ENCODE measurements at regions not wholly inside any gene's neighbourhood (a gene's known extent, or its start where the extent isn't known, plus 50 kb on each side); places are given as distances from the start of the nearest gene placed in this dataset.

DNA sequence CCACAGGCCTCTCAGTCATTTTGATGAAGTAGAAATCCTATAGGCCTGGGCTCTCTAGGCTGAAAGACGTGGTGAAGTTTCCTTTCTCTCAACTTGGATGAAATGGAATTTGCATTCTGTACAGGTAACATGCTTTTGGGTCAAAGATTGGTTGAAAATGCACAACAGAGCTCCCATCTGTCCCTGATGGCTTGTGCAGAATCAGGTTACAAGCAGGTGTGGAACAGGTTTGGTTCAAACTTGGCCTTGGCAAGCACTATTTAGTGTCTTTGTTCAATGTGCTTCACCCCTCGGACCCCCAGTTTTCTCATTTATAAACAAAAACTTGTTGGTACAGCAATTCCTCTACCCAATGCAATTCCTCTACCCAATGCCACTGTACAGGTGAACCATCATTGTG lies 1493.0 kb downstream of the AACS start:
- no peak for DNase-seq

DNA sequence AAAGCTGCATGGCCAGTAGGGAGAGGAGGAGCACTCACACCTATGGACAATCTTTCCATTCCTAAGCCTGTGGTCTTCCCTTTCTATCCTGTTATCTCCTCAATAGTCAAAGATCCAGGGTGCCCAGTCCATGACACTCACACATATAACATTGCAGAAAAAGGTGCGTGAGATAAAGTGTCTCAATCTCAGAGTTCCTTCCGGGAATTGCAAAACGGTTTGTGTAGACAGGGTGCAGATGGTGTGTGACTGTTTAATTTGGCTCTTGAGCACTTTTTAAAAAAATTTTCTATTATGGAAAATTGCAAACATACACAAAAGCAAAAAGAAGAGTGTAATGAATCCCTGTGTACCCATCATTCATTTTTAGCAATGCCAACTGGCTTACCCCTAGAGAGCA lies 1493.6 kb downstream of the AACS start:
- DNase-seq: no peak

DNA sequence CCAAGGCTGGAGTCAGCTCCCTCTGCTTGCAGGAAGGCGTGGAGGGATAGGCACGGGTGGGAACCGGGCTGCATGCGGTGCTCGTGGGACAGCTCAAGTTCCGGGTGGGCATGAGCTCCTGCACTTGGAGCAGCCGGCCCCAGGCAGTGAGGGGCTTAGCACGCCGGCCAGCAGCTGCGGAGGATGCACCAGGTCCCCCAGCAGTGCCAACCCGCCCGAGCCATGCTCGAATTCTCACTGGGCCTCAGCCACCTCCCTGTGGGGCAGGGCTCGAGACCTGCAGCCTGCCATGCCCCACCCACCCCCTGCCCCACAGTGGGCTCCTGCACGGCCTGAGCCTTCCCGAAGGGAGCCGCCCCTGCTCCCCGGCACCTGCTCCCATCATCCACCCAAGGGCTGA lies 1501.8 kb downstream of the AACS start:
- no peak for DNase-seq

DNA sequence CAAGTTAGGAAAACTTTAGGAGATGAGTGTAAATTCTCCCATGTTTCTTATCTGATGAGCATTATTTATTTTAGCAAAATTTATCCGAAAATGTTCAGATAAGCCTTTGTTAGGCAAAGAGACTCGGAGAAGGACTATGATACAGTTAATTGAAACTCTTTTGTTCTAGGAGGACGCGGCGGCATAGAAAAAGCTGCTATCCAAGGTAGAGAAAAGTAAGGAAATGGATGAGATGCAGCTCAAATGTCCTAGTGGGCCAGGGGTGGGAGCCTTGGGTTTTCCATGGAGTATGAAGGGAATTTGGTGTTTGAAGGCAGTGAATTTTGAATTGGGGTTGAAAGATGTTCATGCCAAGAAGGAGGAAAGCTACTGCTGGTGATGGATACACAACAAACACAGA lies 1504.5 kb downstream of the AACS start:
- DNase-seq: no peak

DNA sequence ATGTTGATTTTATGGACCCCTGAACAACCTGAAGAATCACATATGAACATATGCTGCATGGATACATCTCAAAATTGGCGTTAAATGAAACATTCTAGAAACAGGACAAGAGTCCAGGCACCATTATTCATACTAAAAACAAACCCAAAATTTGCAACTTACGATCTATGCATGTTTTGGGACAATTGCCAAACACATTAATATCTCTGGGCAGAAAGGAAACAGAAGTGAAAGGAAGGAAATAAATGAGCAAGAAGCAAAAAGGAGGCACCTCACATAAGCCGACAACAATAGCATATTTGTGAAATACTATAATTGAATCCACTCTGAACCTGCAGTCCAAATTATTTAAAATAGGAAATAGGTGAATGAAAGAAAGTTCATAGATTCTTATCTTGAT lies 1505.3 kb downstream of the AACS start:
- no peak for DNase-seq

DNA sequence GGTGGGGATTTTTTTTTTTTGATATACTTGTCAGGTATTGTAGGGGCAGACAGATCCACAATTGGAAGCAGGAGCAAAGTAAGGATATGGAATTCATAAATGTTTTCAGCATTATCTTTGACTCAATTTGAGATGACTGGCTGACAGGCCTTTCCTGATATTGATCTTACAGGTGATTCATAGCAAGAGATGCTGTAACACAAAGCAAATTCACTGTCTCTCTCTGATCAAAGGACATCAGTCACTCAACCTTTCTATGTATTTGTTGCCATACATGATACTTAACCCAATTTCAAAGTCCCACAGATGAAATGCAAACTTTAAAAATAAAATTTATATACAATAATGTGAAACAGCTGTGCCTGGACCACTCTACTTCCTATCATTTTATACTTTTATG lies 1506.9 kb downstream of the AACS start:
- no peak for DNase-seq

DNA sequence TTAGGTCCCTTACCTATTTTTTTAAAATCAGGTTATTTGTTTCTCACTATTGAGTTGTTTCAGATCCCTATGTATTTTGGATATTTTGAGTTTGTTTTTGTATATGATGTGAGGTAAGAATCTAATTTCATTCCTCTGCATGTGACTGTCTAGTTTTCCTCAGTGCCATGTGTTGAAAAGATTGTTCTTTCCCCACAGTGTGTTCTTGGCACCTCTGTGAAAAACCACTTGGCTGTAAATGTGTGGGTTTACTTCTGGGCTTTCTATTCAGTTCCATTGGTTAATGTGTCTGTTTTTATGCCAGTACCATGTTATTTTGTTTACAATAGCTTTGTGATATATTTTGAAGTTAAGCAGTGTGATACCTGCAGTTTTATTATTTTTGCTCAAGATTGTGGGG lies 1516.4 kb downstream of the AACS start:
- no peak for DNase-seq

DNA sequence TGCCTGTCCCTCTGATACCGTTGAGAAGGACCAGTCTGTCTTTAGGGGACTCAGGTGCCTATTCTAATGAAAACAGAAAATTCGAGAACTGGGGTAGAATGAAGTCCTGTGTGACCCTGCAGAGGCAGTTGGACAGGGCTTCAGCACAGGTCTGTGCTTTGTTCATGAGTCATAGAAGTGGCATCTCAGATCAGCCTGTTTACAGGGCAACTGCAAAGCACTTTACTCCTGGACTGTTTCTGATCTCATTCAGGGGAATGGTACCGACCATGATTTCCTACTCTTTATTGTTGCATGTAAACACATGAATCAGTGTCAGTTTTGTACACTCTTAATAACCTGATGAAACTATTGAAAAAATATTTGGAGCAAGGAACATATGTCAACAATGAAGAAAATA lies 1517.0 kb downstream of the AACS start:
- no peak for DNase-seq

DNA sequence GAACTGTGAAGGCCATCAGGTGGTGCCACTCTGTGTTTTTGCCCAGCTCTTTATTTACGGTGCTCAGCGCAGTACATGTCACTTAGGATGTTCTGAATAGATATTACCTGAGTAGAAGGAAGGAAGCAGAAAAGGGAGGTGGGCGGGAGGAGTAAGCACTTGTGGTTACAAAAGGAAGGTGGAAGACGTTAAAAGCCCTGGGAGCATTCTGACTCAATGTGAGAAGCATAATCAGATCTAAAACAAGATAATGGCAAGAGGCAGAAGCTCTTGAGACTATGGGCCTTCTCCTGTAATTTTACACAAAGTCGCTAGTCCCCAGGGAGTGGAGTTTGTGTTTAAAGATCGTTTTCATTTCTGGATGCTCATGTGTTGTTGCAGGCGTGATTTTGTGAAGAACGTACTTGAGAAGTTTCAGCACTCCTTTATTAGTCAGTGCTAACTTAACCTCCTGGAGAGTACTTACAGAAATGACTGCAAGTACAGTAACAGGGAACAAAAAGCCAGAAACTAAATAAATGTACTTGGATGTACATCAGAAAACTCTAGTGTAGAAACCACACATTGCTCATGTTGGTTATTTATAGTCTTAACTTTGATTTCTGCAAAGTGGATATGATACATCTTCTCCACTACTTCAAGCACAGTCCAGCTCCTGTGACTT lies 1523.5 kb downstream of the AACS start:
- no peak for DNase-seq

DNA sequence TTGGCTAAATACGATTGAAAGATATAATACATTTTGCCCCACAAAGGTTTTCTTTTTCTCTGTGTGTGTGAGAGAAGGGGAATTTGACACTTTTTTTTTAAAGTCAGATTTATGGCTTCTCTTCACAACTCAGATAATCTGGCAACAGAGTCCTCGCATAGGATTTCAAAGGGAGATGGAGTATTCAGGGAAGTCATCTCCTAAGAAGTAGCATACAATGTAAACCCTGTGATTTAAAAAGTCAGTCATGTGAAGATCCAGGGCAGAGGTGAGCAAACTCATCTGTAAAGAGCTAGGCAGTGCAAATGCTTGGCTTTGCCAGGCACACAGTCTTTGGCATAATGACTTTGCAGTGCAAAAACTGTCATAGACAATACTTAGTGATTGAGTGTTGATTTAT lies 1526.3 kb downstream of the AACS start:
- DNase-seq: no peak

DNA sequence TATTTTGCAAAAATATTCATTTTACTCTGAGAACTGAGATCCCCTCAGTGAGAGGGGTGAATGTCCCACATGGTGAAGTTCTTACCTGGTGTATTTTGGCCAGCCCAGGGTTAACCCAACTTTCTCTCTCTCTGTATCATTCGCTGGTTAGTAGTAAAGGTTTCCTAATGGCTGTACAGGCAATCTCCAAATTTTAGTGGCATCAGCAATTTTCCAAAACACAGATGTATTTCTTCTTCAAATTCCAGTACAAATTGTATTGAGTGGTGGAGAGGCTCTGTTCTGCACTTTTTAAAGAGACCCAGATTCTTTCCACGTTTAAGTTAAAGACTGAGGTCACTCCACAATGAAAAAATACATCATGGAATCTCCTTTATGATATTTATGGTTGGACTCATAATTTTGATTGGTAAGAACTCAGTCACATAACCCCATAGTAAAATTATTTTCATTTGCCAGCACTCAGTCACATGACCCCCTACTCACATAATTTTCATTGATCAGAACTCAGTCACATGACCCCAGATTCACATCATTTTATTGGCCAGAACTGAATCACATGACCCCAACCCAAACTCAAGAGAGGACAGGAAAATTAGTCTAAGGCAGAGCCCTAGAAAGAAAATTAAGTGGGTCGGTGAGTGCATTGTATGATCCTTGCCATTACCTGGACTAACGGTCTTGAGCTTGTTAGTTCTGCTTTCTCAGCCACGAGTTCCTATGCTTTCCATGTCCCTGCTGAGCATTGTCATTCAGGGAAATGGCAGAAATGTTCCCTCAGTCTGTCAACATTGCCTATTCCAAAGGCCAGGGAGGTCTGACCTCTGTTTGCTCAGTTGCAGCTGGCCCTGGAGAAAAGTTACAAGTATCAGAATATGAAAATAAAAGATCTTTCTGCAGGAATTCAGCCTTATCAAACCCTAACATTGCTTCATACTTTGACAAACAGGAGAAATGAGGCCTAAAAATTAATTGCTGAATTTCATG lies 1536.2 kb downstream of the AACS start:
- no peak for DNase-seq

DNA sequence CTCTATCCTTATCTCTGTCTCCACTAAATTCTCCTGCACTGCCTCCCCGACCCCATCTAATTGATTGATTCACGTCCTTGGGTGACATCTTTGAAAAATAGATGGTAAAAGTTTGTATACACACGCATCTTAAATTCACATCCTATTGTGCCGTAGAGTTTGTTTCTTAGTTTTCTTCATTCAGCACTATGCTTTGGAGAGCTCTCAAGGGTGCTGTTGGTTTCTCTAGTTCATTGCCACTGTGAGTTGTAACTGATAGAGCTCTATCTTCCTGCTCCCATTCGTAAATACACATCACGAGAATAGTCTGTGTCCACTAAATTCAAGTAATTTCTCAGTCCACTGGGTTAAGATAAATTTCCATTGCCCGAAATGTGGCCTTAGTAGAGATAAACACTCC lies 1537.4 kb downstream of the AACS start:
- DNase-seq: no peak

DNA sequence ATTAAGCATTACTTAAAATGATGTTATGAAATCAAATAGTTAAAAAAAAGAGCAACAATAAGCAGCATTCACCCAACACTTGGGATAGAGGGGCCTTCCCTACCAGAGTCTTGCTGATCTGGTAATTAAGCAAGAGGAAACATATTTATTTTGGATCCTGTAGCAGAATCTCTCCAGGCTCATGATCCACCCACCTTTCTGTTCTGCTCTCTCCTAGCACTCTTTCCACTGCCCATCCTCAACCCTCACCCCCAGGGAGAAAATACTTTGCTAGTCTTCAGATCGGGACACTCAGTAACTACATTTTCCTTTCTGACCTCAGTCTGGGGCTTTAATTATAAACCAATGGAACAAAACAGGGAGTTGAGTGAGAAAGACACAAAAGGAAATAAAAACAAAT lies 1541.9 kb downstream of the AACS start:
- no peak for DNase-seq

DNA sequence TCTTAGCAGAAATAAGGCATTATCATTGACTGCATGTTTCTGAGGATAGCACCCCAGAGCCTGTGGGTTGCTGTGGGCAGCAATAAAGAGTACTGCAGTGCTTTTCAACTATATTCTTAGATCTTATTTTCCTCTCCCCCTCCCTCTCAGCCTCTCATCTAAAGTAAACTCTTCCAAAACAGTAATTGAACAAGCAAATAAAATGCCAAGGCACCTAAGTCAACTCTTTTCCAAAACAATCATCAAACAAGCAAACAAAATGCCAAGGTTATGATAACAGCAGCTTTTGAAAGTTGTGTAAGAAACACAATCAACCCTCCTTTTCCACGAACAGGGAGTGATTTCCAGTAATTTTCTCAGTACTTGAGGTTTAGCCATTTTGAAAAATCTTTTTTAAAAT lies 1542.6 kb downstream of the AACS start:
- DNase-seq: no peak

DNA sequence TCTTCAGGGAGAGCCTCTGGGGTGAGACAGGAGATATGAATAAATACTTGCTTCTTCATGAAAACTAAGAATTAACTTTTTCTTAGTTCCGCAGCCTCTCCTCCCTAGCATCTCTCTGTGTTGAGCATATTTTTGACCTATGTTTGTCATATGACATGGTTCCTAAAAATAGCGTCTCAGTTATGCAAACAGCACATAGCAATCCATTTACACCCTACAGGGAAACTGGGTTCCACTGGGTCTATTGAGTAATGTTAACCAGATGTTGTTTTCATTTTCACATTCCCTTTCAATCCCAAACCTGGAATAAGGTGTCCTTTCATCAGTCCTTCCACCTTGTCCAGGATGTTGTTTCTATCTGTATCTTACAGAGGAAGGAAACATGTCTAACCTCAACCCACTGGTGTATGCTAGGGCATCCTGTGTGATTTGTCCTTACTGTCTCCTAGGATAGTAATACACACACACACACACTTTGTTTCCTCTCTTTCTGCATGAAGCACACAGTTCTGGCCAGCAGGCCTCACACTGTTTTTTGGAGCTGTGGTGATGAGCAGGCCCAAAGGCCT lies 1543.5 kb downstream of the AACS start:
- DNase-seq: no peak

DNA sequence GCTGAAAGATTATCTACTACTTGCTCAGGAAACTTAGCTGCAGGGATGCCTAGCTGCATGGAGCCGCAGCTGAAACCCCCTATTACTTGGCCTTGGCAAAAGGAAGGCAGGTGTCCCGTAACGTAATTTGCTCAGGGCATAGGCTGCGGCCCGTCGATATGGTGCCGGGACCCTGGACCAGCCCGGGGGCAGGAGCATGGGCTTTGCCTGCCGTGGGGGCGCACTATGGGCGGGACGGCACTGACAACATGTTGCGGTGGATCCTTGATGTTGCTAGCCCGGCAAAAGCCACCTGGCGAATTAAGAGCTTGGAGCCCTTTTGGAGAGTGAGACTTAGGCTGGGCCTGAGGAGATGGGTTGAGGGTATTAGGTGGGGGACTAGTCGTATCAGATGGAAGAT lies 1551.2 kb downstream of the AACS start:
- no peak for DNase-seq

DNA sequence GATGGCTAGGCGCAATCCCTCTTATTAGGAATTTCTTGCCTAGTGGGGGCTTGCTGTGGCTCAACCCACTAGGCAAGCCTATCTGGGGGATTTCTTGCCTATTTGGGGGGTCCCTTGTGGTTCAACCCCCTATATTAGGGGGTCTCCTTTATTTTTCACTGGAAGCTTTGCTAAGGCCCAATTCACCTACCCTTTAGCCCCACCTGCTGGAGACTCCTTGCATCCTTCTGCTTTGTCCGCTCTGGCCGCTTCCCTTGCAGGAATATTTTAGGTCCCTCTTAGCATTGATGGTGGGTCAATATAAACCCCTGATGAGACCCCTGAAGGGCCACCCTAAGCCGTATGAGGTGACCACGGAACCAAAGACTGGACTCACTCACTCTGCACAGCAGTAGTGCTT lies 1552.1 kb downstream of the AACS start:
- DNase-seq: no peak

DNA sequence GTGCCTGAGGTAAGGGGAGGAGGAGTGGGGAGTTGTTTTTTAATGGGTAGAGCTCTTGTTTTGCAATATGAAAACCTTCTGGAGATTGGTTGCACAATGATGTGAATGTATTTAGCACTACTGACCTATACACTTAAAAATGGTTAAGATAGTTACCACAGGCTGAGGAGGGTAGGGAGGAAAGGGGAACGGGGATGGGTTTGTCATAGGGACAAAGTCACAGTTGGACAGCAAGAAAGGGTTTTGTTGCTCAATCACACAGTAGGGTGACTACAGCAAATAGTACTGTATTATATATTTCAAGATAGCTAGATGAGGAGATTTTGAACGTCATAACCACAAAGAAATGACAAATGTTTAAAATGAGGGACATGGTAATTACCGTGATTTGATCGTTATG lies 1562.4 kb downstream of the AACS start:
- DNase-seq: no peak

DNA sequence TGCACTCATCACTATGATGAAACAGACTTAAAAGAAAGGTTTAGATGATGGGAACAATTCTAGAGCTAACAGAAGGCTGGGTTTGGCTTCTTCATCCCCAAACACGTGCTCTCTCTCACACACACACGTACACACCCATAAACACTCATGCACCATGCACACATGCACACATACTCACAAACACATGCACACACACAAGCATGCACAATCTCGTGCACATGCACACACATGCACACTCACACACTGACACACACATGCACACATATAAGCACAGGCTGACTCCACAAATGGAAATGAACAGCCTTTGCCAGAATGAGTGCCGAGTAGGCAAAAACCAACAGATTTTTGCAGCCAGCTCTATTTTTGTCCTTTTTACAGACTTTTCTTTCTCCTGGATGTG lies 1571.6 kb downstream of the AACS start:
- no peak for DNase-seq

DNA sequence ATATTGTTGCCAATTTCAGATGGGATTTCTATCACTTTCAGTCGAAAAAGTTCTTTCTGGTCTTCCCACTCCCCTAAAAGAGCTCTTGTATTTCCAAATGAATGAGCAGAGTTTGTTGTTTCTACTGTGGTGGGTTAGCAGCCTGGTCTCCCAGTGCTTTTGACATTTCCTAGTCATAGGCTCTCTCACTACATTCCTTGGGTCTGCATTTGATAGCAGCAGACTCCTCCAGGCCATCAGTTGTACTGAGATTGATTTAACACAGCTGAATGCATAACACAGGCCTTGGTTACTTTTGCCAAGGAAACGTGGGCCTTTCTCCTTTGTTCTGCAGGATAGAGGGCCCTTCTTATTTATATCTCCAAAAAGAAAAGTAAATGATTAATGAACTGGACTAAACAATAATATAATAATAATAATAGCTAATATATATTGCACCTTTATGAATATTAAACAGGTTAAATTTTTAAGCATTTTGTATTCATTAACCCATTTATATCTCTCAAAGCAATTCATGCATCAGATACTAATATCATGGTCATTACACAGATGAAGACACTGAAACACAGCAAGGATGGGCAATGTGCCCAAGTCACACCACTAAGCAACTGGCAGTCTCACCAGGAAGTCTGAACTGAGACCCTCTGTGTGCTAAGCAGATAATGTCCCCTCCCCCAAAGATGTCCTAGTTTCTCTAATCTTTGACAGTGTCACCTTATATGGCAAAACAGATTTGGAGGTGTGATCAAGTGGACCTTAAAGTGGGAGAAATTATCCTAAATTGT lies 1579.2 kb downstream of the AACS start:
- no peak for DNase-seq

DNA sequence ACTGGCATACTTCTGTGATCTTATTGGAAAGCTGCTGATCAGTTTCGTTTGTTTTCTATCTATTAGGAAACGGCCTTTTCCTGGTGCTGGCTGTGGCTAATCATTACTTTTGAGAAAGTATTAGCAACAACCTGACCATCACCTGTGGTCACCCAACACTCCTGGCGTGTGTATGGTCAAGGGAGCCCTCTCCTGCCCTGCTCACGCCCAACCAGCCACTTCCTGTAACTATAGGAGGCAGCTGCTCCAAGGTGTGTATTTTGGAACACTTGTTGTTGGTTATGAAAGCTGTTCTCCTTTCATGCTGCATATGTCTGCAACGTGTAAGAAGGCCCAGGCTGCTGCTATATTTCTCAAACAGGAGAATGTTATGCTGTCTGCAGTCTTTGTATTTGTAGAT lies 1582.8 kb downstream of the AACS start:
- no peak for DNase-seq

DNA sequence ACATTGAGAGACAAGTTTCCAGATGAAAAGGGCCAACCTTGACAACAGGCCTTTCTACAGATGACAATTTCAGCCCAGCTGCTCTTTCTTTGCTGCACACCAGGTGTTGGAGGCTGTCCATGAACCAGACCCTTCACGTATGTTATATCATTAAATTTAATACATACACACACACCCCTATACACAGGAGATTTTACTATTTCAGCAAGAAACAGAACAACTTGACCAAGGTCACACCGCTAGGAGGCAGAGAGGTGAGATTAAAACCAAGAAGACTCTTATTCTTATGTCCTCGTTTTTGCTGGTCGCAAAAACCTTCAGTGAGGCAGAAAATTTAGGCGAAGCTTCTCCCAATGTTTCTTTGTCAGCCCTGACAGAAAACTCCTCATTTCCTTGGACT lies 1585.9 kb downstream of the AACS start:
- DNase-seq: no peak
